ENCODE measurements at regions not wholly inside any gene's neighbourhood (a gene's known extent, or its start where the extent isn't known, plus 50 kb on each side); places are given as distances from the start of the nearest gene placed in this dataset.

DNA sequence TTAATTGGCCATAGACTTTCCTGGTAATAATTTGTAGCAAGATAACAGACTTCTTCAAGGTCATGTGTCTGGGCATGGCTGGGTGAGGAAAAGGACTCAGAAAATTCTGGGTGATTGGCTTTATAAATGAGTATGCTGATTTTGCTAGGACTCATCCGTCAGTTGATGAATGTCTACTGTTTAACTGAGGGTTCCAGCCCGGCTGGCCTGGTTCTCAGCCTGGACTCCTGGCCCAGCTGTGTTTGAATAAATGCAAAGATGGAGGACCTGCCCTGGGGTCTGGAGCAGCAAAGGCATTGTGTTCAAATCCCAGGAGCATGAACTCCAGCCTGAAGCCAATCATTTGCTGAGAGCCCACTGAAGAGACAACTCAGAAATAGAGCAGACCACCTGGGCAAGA is 323.2 kb downstream of the LRFN2 start:
- no peak for DNase-seq

DNA sequence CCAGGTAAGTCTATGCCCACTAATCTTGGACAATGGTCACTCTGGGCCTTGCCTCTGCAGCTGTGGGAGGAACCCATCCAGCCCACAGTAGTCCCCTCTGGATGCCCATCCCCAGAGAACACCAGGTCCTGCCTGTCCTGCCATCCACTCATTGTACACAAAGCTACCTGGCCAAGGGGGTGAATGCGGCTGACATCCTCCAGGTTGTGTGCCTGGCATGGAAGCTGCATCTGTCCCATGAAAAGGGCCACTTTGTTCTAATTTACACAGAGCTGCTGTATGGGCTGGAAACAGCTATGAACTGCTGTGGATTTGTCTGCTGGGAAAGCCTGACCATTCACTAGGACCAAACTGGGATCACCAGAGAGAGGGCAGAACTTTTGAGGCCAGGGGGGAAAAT is 324.8 kb downstream of the LRFN2 start:
- DNase-seq: no peak

GRCh38 chr6:40258531-40258930 is 324.3 kb upstream of the MOCS1 start:
- no peak for DNase-seq

DNA sequence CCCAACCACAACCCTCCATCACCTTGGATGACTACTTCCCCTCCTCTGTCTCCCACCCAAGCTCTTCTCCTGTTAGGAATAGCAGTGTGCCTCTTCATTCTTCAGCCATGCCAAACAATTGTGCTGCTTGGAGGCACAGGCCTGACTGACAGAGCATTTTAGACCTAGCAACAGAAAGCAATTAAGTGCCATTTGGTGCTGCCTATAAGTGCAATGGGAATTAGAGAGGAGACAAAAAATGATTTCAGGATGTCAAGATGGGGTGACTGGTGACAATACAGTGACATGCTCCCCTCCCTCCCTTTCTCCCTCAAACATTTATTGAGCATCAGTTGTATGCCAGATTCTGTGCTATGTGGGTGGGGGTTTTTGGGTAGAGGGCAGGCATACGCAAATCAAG is 322.6 kb upstream of the MOCS1 start:
- DNase-seq: no peak

GRCh38 chr6:40256224-40256623 is 322.0 kb upstream of the MOCS1 start:
- DNase-seq: no peak

- no peak for DNase-seq
These were observed 319.2 kb upstream of the MOCS1 start for GRCh38 chr6:40253420-40253819.

DNA sequence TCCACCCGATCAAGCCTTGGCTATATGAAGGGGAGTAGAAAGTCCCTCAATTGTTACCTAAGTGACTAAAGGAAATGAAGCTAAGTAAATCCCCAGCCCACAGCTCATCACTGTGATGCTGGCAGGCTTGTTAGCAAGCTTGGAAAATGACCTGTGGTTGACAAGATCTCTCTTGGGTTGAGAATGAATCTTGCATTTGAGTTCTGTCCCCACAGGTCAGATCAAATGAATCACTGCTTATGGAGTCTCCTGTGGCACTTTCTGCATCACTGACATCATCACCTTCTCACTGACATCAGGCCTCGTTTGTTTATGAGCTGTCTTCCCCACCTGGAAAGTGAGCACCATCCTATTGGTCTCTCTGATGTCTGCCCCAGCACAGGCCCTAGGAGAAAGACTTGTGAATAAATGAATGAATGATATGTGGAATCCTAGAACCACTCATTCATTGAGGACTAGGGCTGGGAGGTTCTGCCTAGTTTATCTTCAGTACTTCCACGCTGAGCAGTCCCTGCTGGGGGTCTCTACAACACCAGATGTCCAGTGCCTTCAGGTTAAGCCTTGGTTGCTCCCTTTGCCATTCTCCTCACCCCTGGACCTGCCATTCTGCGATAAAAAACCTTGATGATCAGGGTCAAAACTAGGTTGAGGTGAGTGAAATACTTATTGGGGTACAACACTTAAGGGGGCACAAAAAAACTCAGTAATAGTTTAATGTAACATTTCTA is 318.4 kb upstream of the MOCS1 start:
- no peak for DNase-seq

GRCh38 chr6:40251637-40252300 is 317.5 kb upstream of the MOCS1 start:
- DNase-seq: no peak

GRCh38 chr6:40249935-40250334 is 315.7 kb upstream of the MOCS1 start:
- DNase-seq: no peak

GRCh38 chr6:40247516-40248115 is 313.4 kb upstream of the MOCS1 start:
- no peak for DNase-seq

DNA sequence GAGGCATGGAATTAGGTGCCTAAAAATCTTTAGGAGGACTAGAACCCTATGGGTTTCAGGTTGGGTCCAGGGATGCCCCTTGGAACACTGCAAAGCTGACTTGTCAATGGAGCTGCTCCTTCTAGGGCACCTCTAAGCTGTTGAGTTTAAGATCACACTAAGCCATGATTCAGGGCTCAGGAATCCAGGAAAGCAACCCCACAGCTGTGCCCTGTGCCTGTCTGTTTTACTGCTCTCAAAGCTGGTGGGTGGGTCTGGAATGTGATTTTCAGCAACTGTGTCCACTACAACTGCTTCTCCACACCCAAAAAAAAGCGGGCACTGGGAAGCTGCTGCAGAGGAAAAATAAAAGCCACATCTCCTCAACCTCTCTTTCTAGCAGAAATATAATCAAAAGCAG is 310.4 kb upstream of the MOCS1 start:
- no peak for DNase-seq

GRCh38 chr6:40232698-40233097 is 298.4 kb upstream of the MOCS1 start:
- DNase-seq: no peak

DNA sequence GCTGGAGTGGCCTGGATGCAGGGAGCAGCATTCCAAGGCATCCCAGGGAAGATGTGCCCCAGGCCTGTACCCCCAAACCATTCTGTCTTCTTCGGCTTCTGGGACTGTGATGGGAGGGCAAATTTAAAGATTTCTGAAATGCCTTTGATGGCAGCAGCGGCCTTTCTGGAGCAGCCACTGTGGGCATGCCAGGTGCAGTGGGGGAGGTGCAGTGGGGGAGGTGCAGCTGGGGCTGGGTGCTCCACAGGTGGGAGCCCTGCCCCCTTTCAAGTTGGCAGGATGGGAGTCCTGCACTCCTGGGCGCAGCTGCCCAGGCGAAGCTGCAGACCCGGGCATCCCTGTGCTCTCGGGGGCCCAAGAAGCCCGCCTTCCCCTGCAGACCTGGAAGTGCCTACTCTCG is 293.5 kb upstream of the MOCS1 start:
- no peak for DNase-seq

- DNase-seq: no peak
These were observed 288.1 kb upstream of the MOCS1 start for GRCh38 chr6:40222354-40222753.

DNA sequence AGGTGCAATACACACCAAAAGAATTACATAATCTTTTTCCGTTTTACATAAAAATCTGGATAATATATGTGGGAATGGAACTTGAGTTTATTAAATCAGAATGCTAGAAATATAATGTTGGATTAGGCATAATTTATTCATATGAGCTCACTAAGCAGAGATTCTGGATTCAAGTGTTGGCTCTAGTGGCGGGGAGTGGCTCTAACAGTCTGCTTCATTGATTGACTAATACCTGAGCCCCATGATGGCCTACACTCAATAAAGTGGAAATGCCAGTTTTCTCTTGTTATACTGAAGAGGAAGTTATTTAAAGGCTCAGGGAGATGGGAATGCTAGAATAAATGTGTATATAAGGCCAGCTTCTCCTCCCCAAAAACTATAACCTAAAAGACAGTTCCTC is 285.5 kb upstream of the MOCS1 start:
- DNase-seq: no peak

DNA sequence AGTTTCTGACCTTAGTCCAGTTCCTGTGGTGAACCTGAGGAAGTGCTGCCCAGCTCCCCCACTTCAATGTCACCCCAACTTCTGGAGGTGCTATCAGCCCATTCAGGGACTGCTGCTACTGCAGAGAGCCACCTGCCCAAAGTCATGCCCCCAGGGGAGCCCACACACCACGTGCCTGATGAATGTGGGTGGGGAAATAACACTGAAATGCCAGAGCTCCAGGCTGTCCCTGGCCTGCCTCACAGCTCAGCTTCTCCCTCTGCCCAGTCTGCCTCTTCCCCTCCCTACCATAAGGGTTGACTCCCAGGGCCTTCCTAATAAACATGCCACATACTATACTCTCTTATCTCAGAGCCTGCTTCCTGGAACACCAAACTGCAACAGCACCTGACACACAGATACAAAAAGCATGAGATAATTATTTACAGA is 276.4 kb upstream of the MOCS1 start:
- peak; percentile 19 for DNase-seq

- no peak for DNase-seq
These were observed 271.5 kb upstream of the MOCS1 start for GRCh38 chr6:40205801-40206200.

DNA sequence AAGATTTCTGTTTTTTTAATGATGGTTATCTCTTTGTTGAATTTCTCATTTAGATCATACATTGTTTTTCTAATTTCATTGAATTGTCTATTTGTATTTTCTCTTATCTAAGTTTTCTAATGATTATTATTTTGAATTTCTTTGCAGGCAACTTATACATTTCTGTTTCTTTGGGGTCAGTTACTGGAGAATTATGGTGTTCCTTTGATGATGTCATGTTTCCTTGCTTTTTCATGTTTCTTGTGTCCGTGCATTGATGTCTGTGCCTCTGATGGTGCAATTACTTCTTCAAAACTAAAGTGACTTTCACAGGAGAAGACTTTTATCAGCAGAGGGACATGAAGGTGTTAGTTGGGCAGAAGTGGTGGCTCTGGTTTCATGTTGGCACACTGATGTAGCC is 270.7 kb upstream of the MOCS1 start:
- DNase-seq: no peak

DNA sequence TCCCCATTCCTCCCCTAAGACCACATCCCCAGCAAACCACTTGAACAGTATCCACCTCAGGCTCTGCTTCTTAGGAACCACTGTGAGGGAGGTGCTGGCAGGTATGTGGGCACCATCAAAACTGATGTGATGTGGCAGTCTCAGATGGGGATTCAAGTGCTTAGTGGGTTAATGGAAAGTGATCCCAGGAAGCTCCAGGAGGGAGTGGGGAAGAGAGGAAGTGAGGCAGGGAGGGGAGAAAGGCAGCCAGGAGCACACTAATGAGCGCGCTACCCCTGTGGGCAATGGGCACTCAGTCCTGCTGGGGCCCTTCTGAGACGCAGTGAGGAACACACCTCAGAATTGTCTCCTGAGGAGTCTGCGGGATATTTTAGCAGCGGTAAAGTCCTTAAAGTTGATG is 263.1 kb upstream of the MOCS1 start:
- DNase-seq: no peak

DNA sequence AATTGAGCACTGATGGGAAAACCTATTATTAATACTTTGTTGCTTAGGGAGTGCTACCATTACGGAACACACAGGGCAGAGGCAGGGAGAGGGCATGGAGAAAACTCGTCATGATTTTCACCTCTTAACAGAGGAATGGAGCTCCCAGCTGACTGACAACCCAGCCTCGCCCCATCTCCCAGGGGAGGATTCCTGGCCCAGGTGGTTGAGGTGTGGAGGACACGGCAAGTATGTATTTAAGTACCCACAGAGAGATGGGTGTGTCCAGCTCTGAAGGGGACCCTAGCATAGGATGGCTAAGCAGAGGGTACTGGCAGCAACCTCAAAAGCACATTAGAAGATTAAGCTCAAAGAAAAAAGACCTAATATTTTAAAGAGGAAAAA is 261.9 kb upstream of the MOCS1 start:
- DNase-seq: no peak

DNA sequence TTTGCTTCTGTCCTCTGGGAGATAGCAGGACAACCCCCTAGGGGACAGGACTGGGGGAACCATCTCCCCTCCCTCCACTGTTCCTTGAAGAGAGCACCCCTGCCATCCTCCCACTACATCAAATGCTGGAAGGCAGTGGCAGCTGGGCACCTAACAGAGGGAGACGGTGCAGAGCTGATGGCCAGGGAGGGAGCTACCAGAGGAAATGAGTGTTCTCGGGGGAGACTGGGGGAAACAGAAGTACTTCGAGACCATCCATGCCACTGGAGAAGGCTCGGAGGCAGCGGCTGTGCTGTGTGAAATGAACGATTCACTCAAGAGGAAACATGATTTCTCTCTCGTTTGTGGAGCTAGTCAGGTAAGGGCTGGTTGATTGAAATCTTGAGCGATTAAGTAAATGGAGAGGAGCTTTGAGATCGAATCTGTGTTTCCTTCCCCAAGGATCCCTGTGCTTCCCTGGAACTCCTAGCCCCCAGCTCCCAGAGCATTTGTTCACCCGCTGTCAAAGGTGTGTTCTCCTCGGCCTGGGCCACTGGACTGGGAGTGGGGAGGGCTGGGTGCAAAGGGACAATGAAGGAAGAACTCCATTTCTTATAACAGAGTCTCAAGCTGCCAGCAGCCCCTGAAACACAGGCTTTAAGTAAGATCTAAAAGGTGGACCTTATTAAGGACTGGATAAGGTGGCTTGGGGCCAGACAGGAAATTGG is 261.3 kb upstream of the MOCS1 start:
- no peak for DNase-seq

DNA sequence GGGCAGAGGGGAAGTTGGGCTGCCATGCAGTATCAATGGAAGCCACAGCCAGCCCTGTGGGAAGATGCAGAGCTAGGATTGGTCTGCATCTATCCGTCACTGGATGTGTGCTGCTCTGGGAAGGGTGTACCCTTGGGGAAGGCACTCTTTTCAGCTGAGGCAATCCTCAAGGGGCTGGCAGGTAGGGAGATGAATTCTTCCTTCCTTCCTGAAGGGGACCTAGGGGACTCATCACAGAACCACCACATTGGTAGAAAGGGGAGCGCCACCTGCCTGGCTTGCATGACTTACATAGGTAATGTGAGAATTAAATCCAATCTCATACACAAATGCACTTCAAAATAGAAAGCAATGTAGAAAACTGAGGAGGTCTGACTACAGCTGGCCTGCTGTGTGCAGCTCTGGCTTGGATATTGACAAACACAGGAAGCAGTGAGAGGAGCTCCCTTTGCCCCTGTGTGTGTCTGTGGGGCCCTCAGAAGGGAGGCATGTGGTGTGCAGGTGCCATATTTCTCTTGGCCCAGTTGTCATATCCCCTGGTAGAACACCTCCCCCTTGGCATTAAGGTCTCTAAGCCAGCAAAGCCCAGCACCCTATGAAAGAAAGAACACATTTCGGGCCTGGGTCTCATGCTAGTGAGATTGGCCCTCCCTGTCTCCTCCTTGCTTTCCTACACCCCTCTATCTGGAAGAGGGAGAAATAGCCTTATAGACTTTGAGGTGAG is 260.3 kb upstream of the MOCS1 start:
- DNase-seq: no peak

- no peak for DNase-seq
These were observed 258.3 kb upstream of the MOCS1 start for GRCh38 chr6:40192516-40192915.
